IMR-90 (cell line): ENCODE measurements at regions not wholly inside any gene's neighbourhood (a gene's known extent, or its start where the extent isn't known, plus 50 kb on each side); places are given as distances from the start of the nearest gene placed in this dataset. TPM values are rescaled to one million over a fixed set of nuclear protein-coding genes. Genes with fewer than 3 reads are reported as not detected.
A peak's percentile ranks its signal among the peaks of the same experiment; 100 is the strongest.

ENCODE experiments used
- ATAC-seq: fragments of 200-7000 bp; cut with Tn5 transposase; 2 replicates; pipeline ENCODE4 v1.9.1; 2020; ENCODE audit warnings: low read depth, mild to moderate bottlenecking, moderate library complexity
- BruUV-seq: library from RNA; stranded (reverse); fragments of 400-500 nt; replicated peaks from 2 replicates; lab custom pipeline; 2021; lab: Mats Ljungman, UMichigan
- CTCF ChIA-PET: fragments of 300-600 bp; formaldehyde crosslinking; extraction: SDS; loops from one replicate; lab custom pipeline; 2021; ENCODE audit warnings: antibody characterized with exemption; lab: Yijun Ruan, JAX
- POLR2A ChIA-PET: fragments of 300-600 bp; sonication (Branson Sonifier 250); formaldehyde crosslinking; loops from one replicate; lab custom pipeline; 2022; ENCODE audit warnings: antibody characterized with exemption; ENCODE audit not compliant: unreplicated experiment; lab: Charles Lee
- DNase-seq: peaks from one replicate; pipeline ENCODE4 v3.0.0; 2013
- H2AFZ ChIP-seq: replicated peaks from 2 replicates; pipeline ENCODE3; 2013; ENCODE audit warnings: low read length, mild to moderate bottlenecking; ENCODE audit not compliant: poor library complexity
- H2AK5ac ChIP-seq: 2 replicates; pipeline ENCODE4 v1.6.1; 2013; ENCODE audit warnings: low read depth, low read length, inconsistent platforms
- H2AK9ac ChIP-seq: replicated peaks from 2 replicates; pipeline ENCODE3; 2013; ENCODE audit warnings: mild to moderate bottlenecking, low read depth, low read length, moderate library complexity; ENCODE audit not compliant: poor library complexity
- H2BK120ac ChIP-seq: 2 replicates; pipeline ENCODE4 v1.6.1; 2013; ENCODE audit warnings: low read depth, low read length, inconsistent platforms
- H2BK15ac ChIP-seq: 3 replicates; pipeline ENCODE4 v1.6.1; 2013; ENCODE audit warnings: low read depth, low read length, inconsistent platforms
- H2BK20ac ChIP-seq: 2 replicates; pipeline ENCODE4 v1.6.1; 2013; ENCODE audit warnings: low read depth, mild to moderate bottlenecking, inconsistent platforms, low read length, moderate library complexity
- H2BK5ac ChIP-seq: 2 replicates; pipeline ENCODE4 v1.6.1; 2013; ENCODE audit warnings: mild to moderate bottlenecking, low read depth, low read length, inconsistent platforms; ENCODE audit not compliant: poor library complexity, severe bottlenecking
- H3K14ac ChIP-seq: replicated peaks from 2 replicates; pipeline ENCODE4 v1.6.1; 2013; ENCODE audit warnings: low read depth, low read length, inconsistent platforms
- H3K18ac ChIP-seq: 2 replicates; pipeline ENCODE4 v1.6.1; 2013; ENCODE audit warnings: low read depth, low read length, control low read depth
- H3K23ac ChIP-seq: 2 replicates; pipeline ENCODE4 v1.6.1; 2013; ENCODE audit warnings: low read depth, low read length, inconsistent platforms
- H3K27ac ChIP-seq: 2 replicates; pipeline ENCODE4 v1.5.1; 2013; ENCODE audit warnings: mild to moderate bottlenecking, control low read depth, low read length; ENCODE audit not compliant: insufficient read depth
- H3K27me3 ChIP-seq: 2 replicates; pipeline ENCODE4 v1.6.1; 2013; ENCODE audit warnings: low read length; ENCODE audit not compliant: control insufficient read depth, insufficient read depth
- H3K36me3 ChIP-seq: 2 replicates; pipeline ENCODE4 v1.6.1; 2013; ENCODE audit warnings: low read length, mixed read lengths; ENCODE audit not compliant: control insufficient read depth, insufficient read depth
- H3K4ac ChIP-seq: 2 replicates; pipeline ENCODE4 v1.6.1; 2013; ENCODE audit warnings: low read depth, low read length, inconsistent platforms
- H3K4me1 ChIP-seq: 2 replicates; pipeline ENCODE4 v1.6.1; 2013; ENCODE audit warnings: low read length, mixed read lengths; ENCODE audit not compliant: control insufficient read depth, insufficient read depth
- H3K4me2 ChIP-seq: 2 replicates; pipeline ENCODE4 v1.6.1; 2013; ENCODE audit warnings: low read depth, mild to moderate bottlenecking, control low read depth, low read length, moderate library complexity
- H3K4me3 ChIP-seq: 2 replicates; pipeline ENCODE4 v1.5.1; 2013; ENCODE audit warnings: low read depth, mild to moderate bottlenecking, control low read depth, low read length, moderate library complexity; ENCODE audit not compliant: insufficient read depth
- H3K56ac ChIP-seq: 2 replicates; pipeline ENCODE4 v1.6.1; 2013; ENCODE audit warnings: low read length, inconsistent platforms; ENCODE audit not compliant: insufficient read depth; ENCODE audit errors: extremely low read depth
- H3K79me1 ChIP-seq, 2 experiments: 2 replicates each; pipeline ENCODE4 v1.6.1; 2013; ENCODE audit warnings: low read length in 2 of 2, inconsistent platforms in 1 of 2, low read depth in 1 of 2
- H3K9ac ChIP-seq: 2 replicates; pipeline ENCODE4 v1.6.1; 2013; ENCODE audit warnings: low read depth, low read length, control low read depth
- H3K9me1 ChIP-seq: 2 replicates; pipeline ENCODE4 v1.6.1; 2013; ENCODE audit warnings: low read length, inconsistent platforms; ENCODE audit not compliant: insufficient read depth
- H3K9me3 ChIP-seq: 2 replicates; pipeline ENCODE4 v1.6.1; 2013; ENCODE audit warnings: low read length; ENCODE audit not compliant: control insufficient read depth, insufficient read depth
- H4K20me1 ChIP-seq: 2 replicates; pipeline ENCODE4 v1.6.1; 2013; ENCODE audit warnings: low read length, inconsistent platforms; ENCODE audit not compliant: insufficient read depth
- H4K5ac ChIP-seq: 2 replicates; pipeline ENCODE4 v1.6.1; 2013; ENCODE audit warnings: mild to moderate bottlenecking, low read depth, low read length, control low read depth
- H4K8ac ChIP-seq, 2 experiments: 2 replicates each; pipeline ENCODE4 v1.6.1; 2013; ENCODE audit warnings: low read depth in 2 of 2, low read length in 2 of 2, control low read depth in 1 of 2, inconsistent platforms in 1 of 2
- H4K91ac ChIP-seq: 2 replicates; pipeline ENCODE4 v1.6.1; 2013; ENCODE audit warnings: low read depth, low read length, inconsistent platforms; ENCODE audit not compliant: insufficient read depth
- CEBPB ChIP-seq: IDR thresholded peaks from 2 replicates; pipeline ENCODE4 v1.6.1; 2012; ENCODE audit warnings: low read depth, low read length, improper control_type of control experiment
- NFE2L2 ChIP-seq: fragments of 150-350 bp; IDR thresholded peaks from 2 replicates; pipeline ENCODE4 v1.6.1; 2016; ENCODE audit warnings: low read depth, mild to moderate bottlenecking, low read length
- USF2 ChIP-seq: fragments of 150-350 bp; IDR thresholded peaks from 2 replicates; pipeline ENCODE4 v1.6.1; 2017; ENCODE audit warnings: mild to moderate bottlenecking, antibody characterized with exemption, low read length, low read depth
- WGBS, 2 experiments: methylation state at CpG; one replicate each; pipeline versions ENCODE4 v1.1.5 to v1.1.7; 2013; ENCODE audit warnings: missing lambda C conversion rate in 2 of 2; ENCODE audit not compliant: insufficient read length in 1 of 2; ENCODE audit errors: extremely low coverage in 2 of 2; 5-methylcytosine and 5-hydroxymethylcytosine counted together
- dilution Hi-C: fragments of 300-500 bp; cut with HindIII; formaldehyde crosslinking; loops from one replicate; pipeline ENCODE4 v1.14.3; 2018; ENCODE audit warnings: low sequenced_read_pairs; ENCODE audit not compliant: unreplicated experiment
- in situ Hi-C: fragments of 300-500 bp; cut with MboI; formaldehyde crosslinking; loops from 3 replicates; pipeline ENCODE4 v1.14.3; 2019; ENCODE audit warnings: low sequenced_read_pairs, inconsistent platforms, mixed read lengths
- intact Hi-C: fragments of 100-400 bp; cut with micrococcal nuclease; formaldehyde crosslinking; loops from 2 replicates; pipeline ENCODE4 v1.10.0; 2022
- microRNA-seq, 2 experiments: library from miRNA; stranded (forward) in 1 of 2; unstranded in 1 of 2; fragments of 10-50 nt in 1 of 2; fragments of <30 nt in 1 of 2; gene quantifications in 1 of 2; microRNA quantifications in 1 of 2; one replicate each; pipeline versions ENCODE3 to v1.1.0; 2013 to 2020; ENCODE audit not compliant: insufficient read depth in 1 of 2, insufficient read length in 1 of 2, unreplicated experiment in 1 of 2
- small RNA-seq, 5 experiments: library from RNA; depleted of rRNA; stranded (forward); fragments of <200 nt; gene quantifications; one replicate each; pipeline ENCODE3, GENCODE V24; 2012

DNA sequence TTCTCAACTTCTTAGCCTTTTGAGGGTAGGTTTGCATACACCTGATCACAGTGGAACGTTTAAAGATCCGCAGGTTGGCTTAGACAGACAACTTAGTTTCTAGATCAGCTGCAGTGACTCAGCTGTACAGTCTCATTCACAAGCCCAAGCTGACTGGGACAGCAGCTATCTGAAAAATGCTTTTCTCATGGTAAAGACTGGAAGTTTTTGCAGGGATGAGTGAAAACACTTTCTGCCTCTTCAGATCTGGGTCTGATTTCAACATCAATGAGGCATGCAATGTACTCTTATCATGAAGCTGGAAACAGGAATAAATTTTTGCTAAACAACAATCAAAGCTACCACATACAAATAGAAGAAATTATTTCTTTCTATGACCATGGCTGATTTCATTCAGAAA lies 61.1 kb upstream of the PTBP2 start:
- no CpG with 5 or more reads among the region's 2 CpGs for WGBS, 2 experiments
- Histone ChIP-seq H3K18ac (no peak overlapping the region), H3K9ac (no peak overlapping the region), H3K4ac (no peak overlapping the region), H4K8ac (no peak overlapping the region), H4K91ac (no peak overlapping the region), H2AFZ (no peak overlapping the region), H3K23ac (no peak overlapping the region), H3K9me1 (no peaks in the 10 kb centered on the region), H3K4me1 (no peaks in the 10 kb centered on the region), H3K27ac (no peak overlapping the region), H2BK20ac (no peak overlapping the region), H2AK9ac (no peak overlapping the region), H3K14ac (no peak overlapping the region), H3K56ac (no peak overlapping the region), H2AK5ac (no peak overlapping the region), H2BK15ac (no peak overlapping the region), H3K79me1 (no peaks in the 10 kb centered on the region), H4K20me1 (no peaks in the 10 kb centered on the region), H3K27me3 (no peaks in the 10 kb centered on the region), H4K5ac (no peak overlapping the region), H3K4me3 (no peak overlapping the region), H2BK5ac (no peak overlapping the region), H2BK120ac (no peak overlapping the region), H3K9me3 (no peaks in the 10 kb centered on the region), H3K4me2 (no peak overlapping the region), H3K36me3 (no peaks in the 10 kb centered on the region)
- ATAC-seq (peak; percentile 87), DNase-seq (peak; percentile 82)
- dilution Hi-C loops (no loop called here), intact Hi-C loops (no loop called here), in situ Hi-C loops (no loop called here)
- ChIA-PET POLR2A (no interaction called here), CTCF (no interaction called here)
- TF ChIP-seq USF2 (no peak), NFE2L2 (peak; percentile 27; the same call in 1 of the 2 replicates), CEBPB (peak; percentile 57; the same call in 1 of the 2 replicates)
- no TSS peak for BruUV-seq

Small RNAs in the stretch of these regions (microRNA-seq; reads per million reads assigned to microRNA genes)
- gene RNU1-130P (ENCODE audit: insufficient read depth, insufficient read length), result not detected

Small RNAs in the stretch of these regions (small RNA-seq; reads per million reads assigned to genes)
- gene RNU1-130P, result 0 to 0.08 (median 0) reads per million in 5 experiments
